ENCODE measurements at regions not wholly inside any gene's neighbourhood (a gene's known extent, or its start where the extent isn't known, plus 50 kb on each side); places are given as distances from the start of the nearest gene placed in this dataset.
"Not testable (repeated sequence)": the region's sequence is repeated elsewhere in the genome, so short reads cannot be mapped to it uniquely, and the experiment has no call there.

GRCh38 chr2:60355849-60356261 is 197.6 kb downstream of the BCL11A start:
- no peak for DNase-seq

- DNase-seq = no peak
These were observed 198.7 kb downstream of the BCL11A start for GRCh38 chr2:60354713-60355112.

- no peak for DNase-seq
These were observed 199.6 kb downstream of the BCL11A start for GRCh38 chr2:60353863-60354262.

GRCh38 chr2:60353406-60353800 is 200.1 kb downstream of the BCL11A start:
- DNase-seq = no peak

- DNase-seq = no peak
These were observed 200.7 kb downstream of the BCL11A start for GRCh38 chr2:60352491-60353405.

- no peak for DNase-seq
These were observed 201.7 kb downstream of the BCL11A start for GRCh38 chr2:60351802-60352201.

GRCh38 chr2:60351321-60351720 is 202.1 kb downstream of the BCL11A start:
- DNase-seq = no peak

GRCh38 chr2:60350791-60351190 is 202.7 kb downstream of the BCL11A start:
- no peak for DNase-seq

GRCh38 chr2:60347781-60348180 is 205.7 kb downstream of the BCL11A start:
- no peak for DNase-seq

GRCh38 chr2:60342491-60342890 is 211.0 kb downstream of the BCL11A start:
- not testable (repeated sequence) for DNase-seq

GRCh38 chr2:60341151-60341550 is 212.3 kb downstream of the BCL11A start:
- DNase-seq = no peak

GRCh38 chr2:60339286-60339685 is 214.2 kb downstream of the BCL11A start:
- no peak for DNase-seq

GRCh38 chr2:60337142-60337497 is 216.3 kb downstream of the BCL11A start:
- DNase-seq = no peak

- DNase-seq = no peak
These were observed 216.9 kb downstream of the BCL11A start for GRCh38 chr2:60336442-60337141.

GRCh38 chr2:60335533-60336237 is 217.8 kb downstream of the BCL11A start:
- DNase-seq = no peak

- DNase-seq = no peak
These were observed 218.8 kb downstream of the BCL11A start for GRCh38 chr2:60334610-60335009.

- no peak for DNase-seq
These were observed 220.2 kb downstream of the BCL11A start for GRCh38 chr2:60333264-60333663.

- no peak for DNase-seq
These were observed 222.2 kb downstream of the BCL11A start for GRCh38 chr2:60331115-60331809.

GRCh38 chr2:60329225-60329624 is 224.2 kb downstream of the BCL11A start:
- no peak for DNase-seq

- no peak for DNase-seq
These were observed 228.9 kb downstream of the BCL11A start for GRCh38 chr2:60324536-60324935.

GRCh38 chr2:60321816-60322215 is 231.6 kb downstream of the BCL11A start:
- no peak for DNase-seq

- no peak for DNase-seq
These were observed 232.7 kb downstream of the BCL11A start for GRCh38 chr2:60320724-60321123.

GRCh38 chr2:60319031-60319547 is 234.4 kb downstream of the BCL11A start:
- DNase-seq = no peak
